ENCODE measurements at regions not wholly inside any gene's neighbourhood (a gene's known extent, or its start where the extent isn't known, plus 50 kb on each side); places are given as distances from the start of the nearest gene placed in this dataset.

GRCh38 chr12:75894965-75895754 is 136.4 kb downstream of the PHLDA1 start:
- no peak for DNase-seq

GRCh38 chr12:75893765-75894164 is 137.8 kb downstream of the PHLDA1 start:
- DNase-seq: no peak

- DNase-seq: no peak
These were observed 138.7 kb downstream of the PHLDA1 start for GRCh38 chr12:75892731-75893408.

- DNase-seq: no peak
These were observed 140.5 kb downstream of the PHLDA1 start for GRCh38 chr12:75891072-75891471.

GRCh38 chr12:75890660-75891059 is 140.9 kb downstream of the PHLDA1 start:
- DNase-seq: no peak

GRCh38 chr12:75890141-75890540 is 141.4 kb downstream of the PHLDA1 start:
- no peak for DNase-seq

GRCh38 chr12:75888874-75889613 is 142.5 kb downstream of the PHLDA1 start:
- DNase-seq: no peak

GRCh38 chr12:75888399-75888798 is 143.2 kb downstream of the PHLDA1 start:
- DNase-seq: no peak

GRCh38 chr12:75887979-75888378 is 143.6 kb downstream of the PHLDA1 start:
- DNase-seq: no peak

- no peak for DNase-seq
These were observed 147.1 kb downstream of the PHLDA1 start for GRCh38 chr12:75884465-75884985.

GRCh38 chr12:75883241-75883640 is 148.3 kb downstream of the PHLDA1 start:
- no peak for DNase-seq

- no peak for DNase-seq
These were observed 149.2 kb downstream of the PHLDA1 start for GRCh38 chr12:75882421-75882820.

GRCh38 chr12:75881920-75882319 is 149.7 kb downstream of the PHLDA1 start:
- DNase-seq: no peak

GRCh38 chr12:75877763-75878621 is 153.6 kb downstream of the PHLDA1 start:
- DNase-seq: peak; percentile 56

- DNase-seq: no peak
These were observed 154.5 kb downstream of the PHLDA1 start for GRCh38 chr12:75876832-75877762.

GRCh38 chr12:75874441-75874840 is 157.1 kb downstream of the PHLDA1 start:
- no peak for DNase-seq

GRCh38 chr12:75872762-75873161 is 158.8 kb downstream of the PHLDA1 start:
- DNase-seq: no peak

GRCh38 chr12:75870878-75871277 is 160.7 kb downstream of the PHLDA1 start:
- DNase-seq: no peak

- no peak for DNase-seq
These were observed 163.1 kb downstream of the PHLDA1 start for GRCh38 chr12:75868501-75868900.

- DNase-seq: no peak
These were observed 166.3 kb downstream of the PHLDA1 start for GRCh38 chr12:75865315-75865714.

GRCh38 chr12:75864161-75864560 is 167.4 kb downstream of the PHLDA1 start:
- DNase-seq: no peak

All from NCI-H2107 (cell line).